ENCODE measurements at regions not wholly inside any gene's neighbourhood (a gene's known extent, or its start where the extent isn't known, plus 50 kb on each side); places are given as distances from the start of the nearest gene placed in this dataset.
"Not testable (repeated sequence)": the region's sequence is repeated elsewhere in the genome, so short reads cannot be mapped to it uniquely, and the experiment has no call there.

- DNase-seq: no peak
Observed at GRCh38 chr12:91261820-91262676, 79.4 kb upstream of the DCN start.

GRCh38 chr12:91256411-91256810 is 73.8 kb upstream of the DCN start:
- no peak for DNase-seq

GRCh38 chr12:91252341-91252740 is 69.7 kb upstream of the DCN start:
- no peak for DNase-seq

DNA sequence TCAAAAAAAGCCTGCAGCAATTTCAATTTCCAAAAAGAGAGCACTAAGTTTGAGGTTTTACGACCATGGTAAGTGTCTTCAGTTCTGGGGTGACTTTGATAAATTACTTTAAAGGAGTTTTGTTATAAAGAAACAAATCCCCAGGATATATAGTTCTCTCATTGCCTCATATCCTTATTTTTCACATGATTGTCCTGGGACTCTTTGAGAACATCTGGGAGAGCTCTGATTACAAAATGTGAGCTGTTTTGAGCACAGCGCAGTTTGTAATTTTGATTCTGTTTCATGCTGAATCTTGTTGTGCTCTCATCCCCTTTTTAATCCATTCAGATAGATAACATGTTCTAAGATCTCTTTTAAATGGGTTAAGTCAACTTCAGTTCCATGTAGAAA is 67.7 kb upstream of the DCN start:
- no peak for DNase-seq

GRCh38 chr12:91249518-91250272 is 67.1 kb upstream of the DCN start:
- no peak for DNase-seq

DNA sequence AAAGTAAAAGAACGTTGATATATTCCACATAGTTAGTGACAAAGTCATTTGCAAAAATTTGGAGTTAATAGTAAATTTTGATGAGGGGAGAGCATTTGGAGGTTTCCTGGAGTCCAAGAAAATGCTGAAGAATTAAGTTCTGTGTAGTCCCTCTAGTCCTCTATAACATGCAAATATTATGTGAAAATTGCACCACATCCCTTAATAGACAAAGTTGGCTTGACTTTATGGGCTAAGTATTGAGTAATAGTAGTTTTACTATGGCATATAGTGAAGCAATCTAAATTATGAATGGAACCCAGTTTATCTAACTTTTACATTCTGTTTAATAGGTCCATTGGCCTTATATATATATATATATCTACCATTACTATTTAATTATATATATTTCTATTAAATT is 66.4 kb upstream of the DCN start:
- DNase-seq: no peak

- DNase-seq: not testable (repeated sequence)
Observed at GRCh38 chr12:91243177-91243576, 60.6 kb upstream of the DCN start.

- DNase-seq: no peak
Observed at GRCh38 chr12:91241756-91242155, 59.1 kb upstream of the DCN start.

- DNase-seq: no peak
Observed at GRCh38 chr12:91240386-91241095, 57.9 kb upstream of the DCN start.

DNA sequence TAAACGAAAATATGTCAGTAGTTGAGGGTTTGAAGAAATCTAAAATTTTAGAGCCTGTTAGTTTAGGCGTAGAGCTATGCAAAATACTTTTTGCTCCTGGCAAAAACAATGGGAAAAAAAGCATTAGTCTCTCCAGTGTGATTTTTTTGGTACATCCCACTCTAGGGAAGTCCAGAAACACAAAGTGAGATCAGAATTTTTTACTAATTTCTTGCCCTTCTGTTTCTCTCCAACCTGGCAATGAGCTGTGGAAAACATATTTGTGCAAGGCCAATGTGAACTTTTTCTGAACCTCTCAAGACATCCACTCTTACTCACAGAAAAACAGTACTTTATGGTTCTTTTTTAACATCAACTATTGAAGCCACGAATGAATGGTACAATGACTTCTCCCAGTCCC is 56.9 kb upstream of the DCN start:
- no peak for DNase-seq

All from activated CD4-positive, alpha-beta T cell treated with anti-CD3 and anti-CD28 coated beads, Interleukin-10, Interleukin-2, amounts not matched to agents 100 ng/mL and 50 ng/mL, durations not matched to agents 16 hours and 8 hours (primary cell).